HEK293T (cell line): ENCODE measurements at regions not wholly inside any gene's neighbourhood (a gene's known extent, or its start where the extent isn't known, plus 50 kb on each side); places are given as distances from the start of the nearest gene placed in this dataset.

ENCODE experiments used
- CTCF ChIA-PET: fragments of 350-600 bp; formaldehyde crosslinking; extraction: SDS; loops from one replicate; lab custom pipeline; 2021; ENCODE audit warnings: antibody characterized with exemption, inconsistent platforms; lab: Yijun Ruan, JAX
- POLR2A ChIA-PET: fragments of 350-600 bp; formaldehyde crosslinking; extraction: SDS; loops from one replicate; lab custom pipeline; 2020; ENCODE audit warnings: antibody characterized with exemption, inconsistent platforms; lab: Yijun Ruan, JAX
- DNase-seq: peaks from one replicate; pipeline ENCODE4 v3.0.0; 2012; ENCODE audit warnings: mixed read lengths; ENCODE audit errors: extremely low spot score
- ARNT ChIP-seq: fragments of 450-650 bp; IDR thresholded peaks from 2 replicates; pipeline ENCODE4 v1.6.1; 2017; ENCODE audit warnings: mild to moderate bottlenecking
- BHLHE40 ChIP-seq: fragments of 450-650 bp; IDR thresholded peaks from 2 replicates; pipeline ENCODE4 v1.6.1; 2016; ENCODE audit warnings: mild to moderate bottlenecking, moderate library complexity, borderline replicate concordance
- CTBP1 ChIP-seq: fragments of 450-650 bp; IDR thresholded peaks from 2 replicates; pipeline ENCODE4 v1.6.1; 2016; ENCODE audit warnings: borderline replicate concordance
- ELF4 ChIP-seq: fragments of 450-650 bp; IDR thresholded peaks from 2 replicates; pipeline ENCODE4 v1.6.1; 2017; ENCODE audit warnings: antibody characterized with exemption
- FOXA1 ChIP-seq: fragments of 450-650 bp; IDR thresholded peaks from 2 replicates; pipeline ENCODE4 v1.6.1; 2016; ENCODE audit warnings: mild to moderate bottlenecking
- FOXK2 ChIP-seq: fragments of 450-650 bp; IDR thresholded peaks from 2 replicates; pipeline ENCODE4 v1.6.1; 2016; ENCODE audit warnings: mild to moderate bottlenecking
- FOXM1 ChIP-seq: fragments of 450-650 bp; IDR thresholded peaks from 2 replicates; pipeline ENCODE4 v1.6.1; 2017; ENCODE audit warnings: mild to moderate bottlenecking, borderline replicate concordance
- HDGF ChIP-seq: fragments of 450-650 bp; IDR thresholded peaks from 2 replicates; pipeline ENCODE4 v1.6.1; 2017; ENCODE audit warnings: antibody characterized with exemption, borderline replicate concordance
- L3MBTL2 ChIP-seq: fragments of 450-650 bp; conservative IDR thresholded peaks from 2 replicates; pipeline ENCODE4 v1.6.1; 2016; ENCODE audit warnings: mild to moderate bottlenecking
- LEF1 ChIP-seq: fragments of 450-650 bp; IDR thresholded peaks from 2 replicates; pipeline ENCODE4 v1.6.1; 2017; ENCODE audit warnings: mild to moderate bottlenecking, borderline replicate concordance
- NFRKB ChIP-seq: fragments of 450-650 bp; IDR thresholded peaks from 2 replicates; pipeline ENCODE4 v1.6.1; 2016; ENCODE audit warnings: mild to moderate bottlenecking, moderate library complexity
- SP1 ChIP-seq: fragments of 450-650 bp; IDR thresholded peaks from 2 replicates; pipeline ENCODE4 v1.6.1; 2017
- SUZ12 ChIP-seq: fragments of 450-650 bp; IDR thresholded peaks from 2 replicates; pipeline ENCODE4 v1.6.1; 2016; ENCODE audit warnings: mild to moderate bottlenecking
- TARDBP ChIP-seq: fragments of 450-650 bp; IDR thresholded peaks from 2 replicates; pipeline ENCODE4 v1.6.1; 2016
- ZNF384 ChIP-seq: fragments of 450-650 bp; IDR thresholded peaks from 2 replicates; pipeline ENCODE4 v1.6.1; 2016
- TF ChIP-seq, protein P1 (sequence below): fragments of 450-650 bp; IDR thresholded peaks from 2 replicates; pipeline ENCODE4 v1.6.1; 2016

DNA sequence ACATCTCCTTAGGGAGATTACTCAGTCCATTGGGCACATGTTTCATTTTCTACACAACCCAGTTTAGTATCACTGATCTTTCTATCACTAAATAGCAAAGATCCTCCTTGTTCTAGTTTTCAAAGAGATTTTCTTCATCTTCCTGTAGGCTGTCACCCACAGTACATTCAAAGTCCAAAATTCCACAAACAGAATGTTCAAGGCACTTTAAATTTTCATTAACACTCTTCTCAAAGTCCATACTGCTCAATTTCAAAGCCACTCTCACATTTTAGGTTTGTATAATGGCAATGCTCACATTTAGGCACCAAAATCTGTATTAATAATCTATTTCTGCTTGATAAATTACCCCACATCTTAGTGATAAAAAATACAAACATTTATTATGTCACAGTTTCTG is 152.8 kb downstream of the FSIP2 start:
- POLR2A ChIA-PET: no interaction called here
- CTCF ChIA-PET: no interaction called here

DNA sequence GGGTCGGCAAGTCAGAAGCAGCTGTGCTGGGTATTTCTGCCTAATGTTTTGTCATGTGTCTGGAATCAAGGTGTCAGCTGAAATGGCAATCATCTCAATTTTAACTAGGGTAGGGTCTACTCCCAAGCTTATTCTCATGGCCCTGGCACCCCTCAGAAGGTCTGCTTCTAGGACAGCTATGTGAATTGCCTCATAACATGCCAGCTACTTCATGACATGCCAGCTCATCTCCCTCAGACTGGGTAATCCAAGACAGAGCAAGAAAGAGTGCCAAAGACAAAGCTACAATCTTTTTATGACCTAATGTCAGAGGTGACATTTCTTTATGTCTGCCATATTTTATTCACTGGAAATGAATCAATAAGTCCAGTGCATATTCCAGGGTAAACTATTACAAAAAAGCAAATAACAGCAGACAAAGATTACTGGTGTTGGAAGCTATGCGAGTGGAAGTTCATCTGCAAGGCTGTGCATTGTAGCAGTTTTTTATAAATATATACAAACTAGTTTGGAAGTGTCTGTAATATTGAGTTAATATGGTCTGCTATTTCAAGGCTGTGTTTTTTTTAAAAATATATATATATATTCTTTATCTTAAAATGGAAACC is 153.3 kb downstream of the FSIP2 start:
- TF ChIP-seq L3MBTL2: no peak
- no peak for TF ChIP-seq NFRKB
- TF ChIP-seq ARNT: no peak
- no peak for TF ChIP-seq ELF4
- no peak for TF ChIP-seq LEF1
- no peak for TF ChIP-seq SUZ12
- CTCF ChIA-PET: no interaction called here
- POLR2A ChIA-PET: no interaction called here
- DNase-seq: no peak

More for the DNA sequence above, 152.8 kb downstream of the FSIP2 start:
- no peak for DNase-seq
- TF ChIP-seq FOXA1 (no peak), TARDBP (no peak), BHLHE40 (no peak), HDGF (no peak)

DNA sequence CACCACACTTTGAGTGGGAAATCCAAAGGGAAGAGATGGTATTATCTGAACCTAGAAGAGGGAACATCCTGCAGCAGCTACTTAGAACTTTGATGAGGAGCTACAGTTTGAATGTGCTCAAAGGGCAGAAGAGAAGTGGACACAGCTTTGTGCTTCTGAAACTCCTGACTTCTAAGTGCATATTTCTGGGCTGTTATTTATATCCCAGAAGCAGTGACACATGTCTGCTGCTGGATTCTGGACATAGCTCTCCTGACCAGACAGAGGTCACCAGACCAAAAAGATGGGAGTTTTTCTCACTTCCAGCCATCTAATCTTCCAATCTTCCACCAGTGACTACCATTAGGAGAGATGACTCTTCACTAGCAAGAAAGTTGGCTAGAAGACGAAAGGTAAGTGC is 153.9 kb downstream of the FSIP2 start:
- POLR2A ChIA-PET: no interaction called here
- CTCF ChIA-PET: no interaction called here
- DNase-seq: no peak
- TF ChIP-seq SP1: no peak

DNA sequence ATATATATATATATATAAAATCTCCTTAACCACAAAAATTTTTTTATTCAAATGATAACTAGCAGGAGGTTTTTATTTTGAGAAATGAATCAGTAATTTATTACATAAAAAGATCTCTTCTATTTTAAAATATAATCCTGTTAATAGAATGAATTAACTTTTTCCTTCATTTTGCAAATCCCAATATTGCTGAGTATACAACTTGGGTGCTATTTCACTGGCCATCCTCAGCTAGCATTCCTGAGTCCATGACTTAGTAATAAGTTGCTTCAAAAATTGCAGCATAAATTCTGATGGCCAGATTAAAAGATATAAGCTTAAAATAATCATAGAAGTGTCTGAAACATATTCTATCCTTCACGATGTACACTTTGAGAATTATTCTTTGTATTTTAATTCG is 155.6 kb downstream of the FSIP2 start:
- POLR2A ChIA-PET: no interaction called here
- no peak for DNase-seq
- TF ChIP-seq, protein P1, sequence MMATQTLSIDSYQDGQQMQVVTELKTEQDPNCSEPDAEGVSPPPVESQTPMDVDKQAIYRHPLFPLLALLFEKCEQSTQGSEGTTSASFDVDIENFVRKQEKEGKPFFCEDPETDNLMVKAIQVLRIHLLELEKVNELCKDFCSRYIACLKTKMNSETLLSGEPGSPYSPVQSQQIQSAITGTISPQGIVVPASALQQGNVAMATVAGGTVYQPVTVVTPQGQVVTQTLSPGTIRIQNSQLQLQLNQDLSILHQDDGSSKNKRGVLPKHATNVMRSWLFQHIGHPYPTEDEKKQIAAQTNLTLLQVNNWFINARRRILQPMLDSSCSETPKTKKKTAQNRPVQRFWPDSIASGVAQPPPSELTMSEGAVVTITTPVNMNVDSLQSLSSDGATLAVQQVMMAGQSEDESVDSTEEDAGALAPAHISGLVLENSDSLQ: no peak
- TF ChIP-seq ELF4 (no peak), NFRKB (no peak), L3MBTL2 (no peak), FOXM1 (no peak), ARNT (no peak), HDGF (no peak), FOXA1 (no peak), ZNF384 (no peak), CTBP1 (no peak), BHLHE40 (no peak), FOXK2 (no peak), SP1 (no peak), SUZ12 (no peak), LEF1 (no peak)
- CTCF ChIA-PET: no interaction called here

DNA sequence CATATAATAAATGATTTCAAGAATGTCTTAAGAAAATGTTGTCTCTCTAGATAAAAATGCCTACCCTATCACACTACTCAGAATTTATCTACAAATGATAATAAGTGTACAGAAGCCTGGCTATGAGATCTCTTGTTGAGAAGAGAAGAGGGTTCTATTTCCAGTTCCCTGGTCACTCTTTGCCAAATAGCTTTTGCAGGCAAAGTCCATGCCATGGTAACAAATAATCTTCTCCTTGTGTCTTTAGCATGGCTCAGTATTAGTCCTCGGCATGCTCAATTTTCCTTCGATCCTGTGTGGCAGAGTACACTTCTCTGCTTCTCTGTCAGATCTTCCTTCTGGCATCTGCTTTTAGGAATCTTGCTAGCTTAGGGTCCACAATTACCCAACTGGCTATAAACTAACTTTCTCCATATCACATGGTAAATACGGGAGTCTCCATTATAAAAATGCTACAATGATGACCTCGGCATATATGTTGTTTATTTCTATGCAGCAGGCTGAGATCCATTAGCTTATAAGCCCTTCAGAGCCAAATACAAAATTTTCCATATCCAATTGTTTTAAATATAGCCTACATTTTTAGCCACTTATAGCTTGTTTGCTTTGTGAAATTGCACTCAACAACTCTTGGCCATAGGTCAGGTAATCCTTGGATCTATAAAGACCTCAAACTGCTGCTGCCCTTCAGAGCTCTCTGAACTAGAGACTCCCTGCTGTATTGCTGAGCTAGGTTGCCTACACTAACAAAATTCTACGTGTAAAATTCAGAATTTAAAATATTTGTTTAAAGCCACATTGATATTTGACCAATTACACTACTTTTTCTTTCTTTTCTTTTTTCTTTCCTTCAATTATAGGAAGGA is 157.5 kb downstream of the FSIP2 start:
- ChIA-PET POLR2A (no interaction called here), CTCF (no interaction called here)
- TF ChIP-seq FOXK2 (no peak), ARNT (no peak), ZNF384 (no peak), FOXA1 (no peak), BHLHE40 (no peak), CTBP1 (no peak)
- DNase-seq: no peak

DNA sequence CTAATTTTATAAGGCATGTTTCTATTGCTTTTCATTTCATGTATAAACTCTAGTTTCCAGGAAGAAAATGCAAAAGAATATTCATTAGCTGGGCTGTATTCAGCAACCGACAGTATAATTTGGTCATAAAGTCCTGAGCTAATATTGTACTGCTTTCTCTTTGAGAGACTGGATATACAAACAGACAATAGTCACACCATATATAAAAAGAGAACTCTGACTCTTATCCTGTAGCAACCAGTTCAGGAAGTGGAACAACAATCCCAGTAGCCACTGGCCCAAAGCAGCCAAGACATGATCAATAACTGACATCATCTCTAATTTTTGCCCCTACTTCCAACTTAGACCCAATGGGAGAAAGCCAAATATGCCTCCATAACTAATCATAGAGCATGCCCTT is 160.8 kb downstream of the FSIP2 start:
- POLR2A ChIA-PET: no interaction called here
- TF ChIP-seq HDGF: no peak
- TF ChIP-seq LEF1: no peak
- no peak for TF ChIP-seq TARDBP
- no peak for TF ChIP-seq SUZ12
- TF ChIP-seq, protein P1: no peak
- TF ChIP-seq ZNF384: no peak
- no peak for TF ChIP-seq L3MBTL2
- no peak for TF ChIP-seq FOXK2
- TF ChIP-seq FOXA1: no peak
- TF ChIP-seq FOXM1: no peak
- CTCF ChIA-PET: no interaction called here
- no peak for DNase-seq

DNA sequence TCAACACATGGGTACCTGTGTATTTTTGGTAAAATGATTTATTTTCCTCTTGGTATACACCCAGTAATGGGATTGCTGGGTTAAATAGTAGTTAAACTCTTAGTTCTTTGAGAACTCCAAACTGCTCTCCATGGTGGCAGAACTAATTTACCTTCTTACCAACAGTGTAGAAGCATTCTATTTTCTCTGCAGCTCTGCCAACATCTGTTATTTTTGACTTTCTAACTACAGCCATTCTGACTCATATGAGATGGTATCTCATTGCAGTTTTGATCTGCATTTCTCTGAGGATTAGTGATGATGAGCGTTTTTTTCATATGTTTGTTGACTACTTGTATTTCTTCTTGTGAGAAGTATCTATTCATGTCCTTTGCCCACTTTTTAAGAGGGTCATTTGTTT is 180.6 kb downstream of the FSIP2 start:
- POLR2A ChIA-PET: no interaction called here
- no peak for TF ChIP-seq LEF1
- TF ChIP-seq NFRKB: no peak
- no peak for TF ChIP-seq FOXK2
- TF ChIP-seq FOXM1: no peak
- no peak for TF ChIP-seq ARNT
- TF ChIP-seq BHLHE40: no peak
- CTCF ChIA-PET: no interaction called here
- no peak for DNase-seq
